HL-60 (cell line): ENCODE measurements at regions not wholly inside any gene's neighbourhood (a gene's known extent, or its start where the extent isn't known, plus 50 kb on each side); places are given as distances from the start of the nearest gene placed in this dataset.

Experiments used
- DNase-seq, 2 experiments: peaks; one replicate each; pipeline ENCODE4 v3.0.0-alpha.2; 2010 to 2020; ENCODE audit warnings: low read depth in 1 of 2, low spot score in 1 of 2
- H3K27ac ChIP-seq: fragments of 250-450 bp; sonication (Bioruptor Pico); replicated peaks from 2 replicates; pipeline ENCODE4 v1.5.1; 2020; ENCODE audit warnings: mild to moderate bottlenecking, moderate library complexity
- H3K27me3 ChIP-seq: fragments of 250-450 bp; sonication (Bioruptor Pico); 2 replicates; pipeline ENCODE4 v1.5.1; 2021; ENCODE audit warnings: mild to moderate bottlenecking, moderate library complexity; ENCODE audit not compliant: insufficient read depth, poor library complexity, severe bottlenecking
- H3K4me3 ChIP-seq: replicated peaks from 2 replicates; pipeline ENCODE4 v1.5.1; 2011; ENCODE audit warnings: mild to moderate bottlenecking, control low read depth, low read length; ENCODE audit not compliant: insufficient read depth
- CTCF ChIP-seq: IDR thresholded peaks from one replicate; pipeline ENCODE4 v1.5.1; 2011; ENCODE audit warnings: low read length, control low read depth, inconsistent platforms; ENCODE audit not compliant: insufficient read depth
- GABPA ChIP-seq: IDR thresholded peaks from 2 replicates; pipeline ENCODE4 v1.6.1; 2012; ENCODE audit warnings: low read depth
- POLR2AphosphoS5 ChIP-seq: IDR thresholded peaks from 2 replicates; pipeline ENCODE4 v1.6.1; 2012; ENCODE audit warnings: low read depth
- REST ChIP-seq: IDR thresholded peaks from 2 replicates; pipeline ENCODE4 v1.6.1; 2012; ENCODE audit warnings: low read depth; ENCODE audit not compliant: insufficient replicate concordance
- SPI1 ChIP-seq: IDR thresholded peaks from 2 replicates; pipeline ENCODE4 v1.6.1; 2012; ENCODE audit warnings: low read depth, mild to moderate bottlenecking, borderline replicate concordance

DNA sequence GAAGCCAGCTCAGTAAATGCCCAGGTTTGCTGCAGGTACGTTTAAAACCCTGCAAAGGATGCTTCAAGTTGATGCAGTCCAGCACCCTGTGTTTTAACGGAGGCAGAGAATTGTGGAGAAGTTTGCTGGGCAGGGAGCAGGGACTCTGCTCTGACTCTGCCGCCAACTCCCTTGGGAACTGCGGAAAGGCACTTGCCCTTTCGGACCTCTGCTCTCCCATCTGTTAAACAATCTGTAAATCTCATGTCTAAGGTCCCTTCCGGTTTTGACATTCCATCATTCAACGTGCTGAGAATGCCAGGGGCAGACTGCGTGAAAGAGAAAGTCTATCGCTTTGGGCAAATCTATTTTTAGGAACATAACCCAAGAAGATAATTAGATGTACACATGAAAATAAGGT is 184.5 kb downstream of the OPA1 start:
- TF ChIP-seq SPI1 (no peak), REST (no peak), POLR2AphosphoS5 (no peak)
- no peak for DNase-seq
- no peak overlapping the region for H3K4me3 ChIP-seq
- no peaks in the 10 kb centered on the region for H3K27me3 ChIP-seq
- no peak overlapping the region for H3K27ac ChIP-seq

GRCh38 chr3:193778676-193779075 is 185.7 kb downstream of the OPA1 start:
- Histone ChIP-seq H3K27me3 (no peaks in the 10 kb centered on the region), H3K27ac (no peak overlapping the region), H3K4me3 (no peak overlapping the region)
- TF ChIP-seq REST (no peak), POLR2AphosphoS5 (no peak), GABPA (no peak), SPI1 (no peak), CTCF (no peak)
- DNase-seq, result no peak

GRCh38 chr3:193779933-193780332 is 186.9 kb downstream of the OPA1 start:
- Histone ChIP-seq H3K4me3 (no peak overlapping the region), H3K27me3 (peaks cover 5% of the 10 kb centered on the region), H3K27ac (no peak overlapping the region)
- DNase-seq, result no peak
- TF ChIP-seq REST (no peak), SPI1 (no peak)

- no peak overlapping the region for H3K4me3 ChIP-seq
- DNase-seq, result no peak
- TF ChIP-seq REST (no peak), SPI1 (no peak), POLR2AphosphoS5 (no peak), CTCF (no peak)
- peaks cover 5% of the 10 kb centered on the region for H3K27me3 ChIP-seq
- no peak overlapping the region for H3K27ac ChIP-seq
These were observed 187.4 kb downstream of the OPA1 start for GRCh38 chr3:193780397-193780796.
